MCF 10A (cell line): ENCODE measurements at regions not wholly inside any gene's neighbourhood (a gene's known extent, or its start where the extent isn't known, plus 50 kb on each side); places are given as distances from the start of the nearest gene placed in this dataset.
A peak's percentile ranks its signal among the peaks of the same experiment; 100 is the strongest.

ENCODE experiments used
- BruUV-seq: library from RNA; stranded (reverse); fragments of 400-500 nt; replicated peaks from 2 replicates; lab custom pipeline; 2021; lab: Mats Ljungman, UMichigan
- CTCF ChIA-PET: fragments of 300-600 bp; sonication (Branson Sonifier 250); formaldehyde crosslinking; extraction: SDS; loops from one replicate; lab custom pipeline; 2021; ENCODE audit warnings: antibody characterized with exemption, inconsistent platforms; lab: Yijun Ruan, JAX
- POLR2A ChIA-PET: fragments of 300-600, 350-650 bp; sonication (Branson Sonifier 250); formaldehyde crosslinking; extraction: SDS; loops from one replicate; lab custom pipeline; 2020; ENCODE audit warnings: antibody characterized with exemption, inconsistent platforms; lab: Yijun Ruan, JAX
- DNase-seq: peaks from one replicate; pipeline ENCODE4 v3.0.0-alpha.2; 2018; ENCODE audit not compliant: unreplicated experiment
- H3K27ac Mint-ChIP-seq: one replicate; pipeline ENCODE4 v1.8.0; 2022; ENCODE audit warnings: mild to moderate bottlenecking, low read depth, mixed read lengths; ENCODE audit not compliant: unreplicated experiment
- H3K27me3 Mint-ChIP-seq: one replicate; pipeline ENCODE4 v1.8.0; 2022; ENCODE audit warnings: mixed read lengths; ENCODE audit not compliant: insufficient read depth, unreplicated experiment
- H3K36me3 Mint-ChIP-seq: one replicate; pipeline ENCODE4 v1.8.0; 2022; ENCODE audit warnings: mild to moderate bottlenecking, moderate library complexity, mixed read lengths; ENCODE audit not compliant: insufficient read depth, unreplicated experiment
- H3K4me1 Mint-ChIP-seq: one replicate; pipeline ENCODE4 v1.8.0; 2022; ENCODE audit warnings: mixed read lengths; ENCODE audit not compliant: insufficient read depth, unreplicated experiment
- H3K4me3 Mint-ChIP-seq: one replicate; pipeline ENCODE4 v1.8.0; 2022; ENCODE audit warnings: mild to moderate bottlenecking, moderate library complexity, mixed read lengths; ENCODE audit not compliant: unreplicated experiment
- H3K9me3 Mint-ChIP-seq: one replicate; pipeline ENCODE4 v1.8.0; 2022; ENCODE audit warnings: mixed read lengths; ENCODE audit not compliant: unreplicated experiment
- intact Hi-C: fragments of 100-400 bp; cut with micrococcal nuclease; formaldehyde crosslinking; loops from 2 replicates; pipeline ENCODE4 v1.14.1; 2022
- TF ChIP-seq, protein P1 (sequence below): fragments of 200-600 bp; IDR thresholded peaks from one replicate; pipeline ENCODE4 v1.8.0; 2022; ENCODE audit warnings: antibody characterized with exemption, mild to moderate bottlenecking; ENCODE audit not compliant: unreplicated experiment

DNA sequence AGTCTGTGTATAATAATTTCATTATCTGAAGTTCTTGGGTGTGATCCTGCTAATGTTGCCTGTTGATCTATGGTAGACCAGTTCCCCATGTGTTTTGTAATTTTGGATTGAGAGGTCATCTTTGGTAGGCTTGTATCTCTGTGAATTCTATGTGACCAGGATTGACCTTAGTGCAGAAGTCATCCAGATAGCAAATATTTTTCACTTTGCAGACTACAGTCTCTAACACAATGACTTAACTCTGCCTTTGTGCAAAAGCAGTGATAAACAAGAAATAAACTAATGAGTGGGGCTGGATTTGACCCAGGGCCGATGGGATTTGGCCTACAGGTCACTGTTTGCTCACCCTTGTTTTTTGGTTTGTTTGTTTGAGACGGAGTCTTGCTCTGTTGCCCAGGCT is 144.6 kb upstream of the MYL2 start:
- intact Hi-C loops, result no loop called here
- DNase-seq, result no peak
- H3K36me3 Mint-ChIP-seq, result peaks cover 10% of the 10 kb centered on the region
- no peak overlapping the region for H3K4me3 Mint-ChIP-seq
- H3K27me3 Mint-ChIP-seq, result no peaks in the 10 kb centered on the region
- H3K9me3 Mint-ChIP-seq, result no peaks in the 10 kb centered on the region
- BruUV-seq, result no TSS peak
- ChIA-PET POLR2A (no interaction called here), CTCF (no interaction called here)
- H3K27ac Mint-ChIP-seq, result no peak overlapping the region
- TF ChIP-seq, protein P1, sequence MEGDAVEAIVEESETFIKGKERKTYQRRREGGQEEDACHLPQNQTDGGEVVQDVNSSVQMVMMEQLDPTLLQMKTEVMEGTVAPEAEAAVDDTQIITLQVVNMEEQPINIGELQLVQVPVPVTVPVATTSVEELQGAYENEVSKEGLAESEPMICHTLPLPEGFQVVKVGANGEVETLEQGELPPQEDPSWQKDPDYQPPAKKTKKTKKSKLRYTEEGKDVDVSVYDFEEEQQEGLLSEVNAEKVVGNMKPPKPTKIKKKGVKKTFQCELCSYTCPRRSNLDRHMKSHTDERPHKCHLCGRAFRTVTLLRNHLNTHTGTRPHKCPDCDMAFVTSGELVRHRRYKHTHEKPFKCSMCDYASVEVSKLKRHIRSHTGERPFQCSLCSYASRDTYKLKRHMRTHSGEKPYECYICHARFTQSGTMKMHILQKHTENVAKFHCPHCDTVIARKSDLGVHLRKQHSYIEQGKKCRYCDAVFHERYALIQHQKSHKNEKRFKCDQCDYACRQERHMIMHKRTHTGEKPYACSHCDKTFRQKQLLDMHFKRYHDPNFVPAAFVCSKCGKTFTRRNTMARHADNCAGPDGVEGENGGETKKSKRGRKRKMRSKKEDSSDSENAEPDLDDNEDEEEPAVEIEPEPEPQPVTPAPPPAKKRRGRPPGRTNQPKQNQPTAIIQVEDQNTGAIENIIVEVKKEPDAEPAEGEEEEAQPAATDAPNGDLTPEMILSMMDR, result no peak
- H3K4me1 Mint-ChIP-seq, result peaks cover 25% of the 10 kb centered on the region

DNA sequence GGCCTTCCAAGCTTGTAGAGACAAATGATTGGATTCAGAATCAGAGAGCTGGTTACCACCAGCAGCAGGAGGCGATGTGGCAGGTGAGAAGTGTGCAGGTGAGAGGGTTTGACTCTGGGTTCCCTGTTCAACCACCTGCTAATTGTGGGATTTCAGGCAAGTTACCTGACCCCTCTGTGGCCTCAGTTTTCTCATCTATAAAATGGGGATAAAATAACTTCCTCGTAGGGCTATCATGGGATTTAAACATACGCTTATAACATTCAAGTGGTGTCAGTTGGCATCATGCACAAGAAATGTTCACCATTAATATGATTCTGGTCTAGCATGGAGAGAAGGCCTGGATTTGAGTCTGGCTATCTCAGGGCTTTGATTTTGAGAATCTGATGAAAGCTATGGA is 143.8 kb upstream of the MYL2 start:
- H3K4me3 Mint-ChIP-seq, result peak overlapping the region; percentile 29
- ChIA-PET POLR2A (no interaction called here), CTCF (interaction anchor here (0.6 kb wide), 2 partner anchors 14 to 501 kb away, joined by 3 read pairs; no protein-coding TSS in a partner anchor)
- peaks cover 10% of the 10 kb centered on the region for H3K36me3 Mint-ChIP-seq
- TF ChIP-seq, protein P1, result no peak
- no peaks in the 10 kb centered on the region for H3K9me3 Mint-ChIP-seq
- peak overlapping the region; percentile 34 for H3K27ac Mint-ChIP-seq
- DNase-seq, result no peak
- H3K27me3 Mint-ChIP-seq, result no peaks in the 10 kb centered on the region
- intact Hi-C loops, result no loop called here
- H3K4me1 Mint-ChIP-seq, result peaks cover 25% of the 10 kb centered on the region
- BruUV-seq, result TSS peak; percentile 55

DNA sequence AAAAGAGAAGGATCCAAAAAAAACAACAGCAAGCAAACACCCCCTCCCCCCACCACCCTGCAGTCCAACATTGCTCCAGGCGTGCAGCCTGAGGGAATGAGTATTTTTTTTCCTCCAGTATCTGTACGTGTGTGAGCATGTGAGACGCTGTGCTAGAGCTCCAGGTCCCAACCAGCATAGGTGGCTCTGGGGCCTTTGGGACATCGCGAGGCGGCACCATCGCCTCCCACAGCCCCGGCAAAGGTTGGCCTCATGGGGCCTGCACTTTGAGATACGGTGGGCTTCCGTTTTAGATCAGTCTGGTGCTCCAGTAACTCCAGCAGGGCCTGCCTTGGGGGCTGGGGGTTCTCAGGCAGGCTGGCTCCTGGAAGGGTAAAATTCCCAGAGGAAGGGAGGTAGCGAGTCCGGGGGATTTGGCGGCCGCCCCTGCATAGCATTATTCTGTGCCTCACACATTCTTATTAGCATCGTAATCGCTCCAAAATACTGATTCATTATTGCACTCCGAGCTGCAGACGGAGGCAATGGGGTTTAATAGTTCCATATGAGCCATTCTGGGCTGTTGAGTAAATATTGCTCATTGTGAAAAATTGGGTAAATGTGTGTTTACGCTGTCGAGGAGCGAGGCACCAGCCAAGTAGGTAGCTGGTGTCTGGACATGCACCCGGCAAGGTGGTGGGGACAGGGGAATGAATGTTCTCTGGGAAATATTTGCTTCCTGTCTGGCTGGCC is 143.1 kb upstream of the MYL2 start:
- peaks cover 10% of the 10 kb centered on the region for H3K36me3 Mint-ChIP-seq
- H3K9me3 Mint-ChIP-seq, result no peaks in the 10 kb centered on the region
- CTCF ChIA-PET, result interaction anchor here (0.5 to 0.6 kb wide), 2 partner anchors 81 to 501 kb away, joined by 3 to 5 read pairs; no protein-coding TSS in a partner anchor
- intact Hi-C loops, result no loop called here
- H3K4me1 Mint-ChIP-seq, result peaks cover 25% of the 10 kb centered on the region
- DNase-seq, result peak; percentile 51
- BruUV-seq, result no TSS peak
- TF ChIP-seq, protein P1, result no peak
- POLR2A ChIA-PET, result interaction anchor here (0.6 kb wide), 1 partner anchor 348 kb away, joined by 3 read pairs; no protein-coding TSS in a partner anchor
- H3K27me3 Mint-ChIP-seq, result no peaks in the 10 kb centered on the region
- H3K4me3 Mint-ChIP-seq, result peak overlapping the region; percentile 29
- H3K27ac Mint-ChIP-seq, result peak overlapping the region; percentile 34

DNA sequence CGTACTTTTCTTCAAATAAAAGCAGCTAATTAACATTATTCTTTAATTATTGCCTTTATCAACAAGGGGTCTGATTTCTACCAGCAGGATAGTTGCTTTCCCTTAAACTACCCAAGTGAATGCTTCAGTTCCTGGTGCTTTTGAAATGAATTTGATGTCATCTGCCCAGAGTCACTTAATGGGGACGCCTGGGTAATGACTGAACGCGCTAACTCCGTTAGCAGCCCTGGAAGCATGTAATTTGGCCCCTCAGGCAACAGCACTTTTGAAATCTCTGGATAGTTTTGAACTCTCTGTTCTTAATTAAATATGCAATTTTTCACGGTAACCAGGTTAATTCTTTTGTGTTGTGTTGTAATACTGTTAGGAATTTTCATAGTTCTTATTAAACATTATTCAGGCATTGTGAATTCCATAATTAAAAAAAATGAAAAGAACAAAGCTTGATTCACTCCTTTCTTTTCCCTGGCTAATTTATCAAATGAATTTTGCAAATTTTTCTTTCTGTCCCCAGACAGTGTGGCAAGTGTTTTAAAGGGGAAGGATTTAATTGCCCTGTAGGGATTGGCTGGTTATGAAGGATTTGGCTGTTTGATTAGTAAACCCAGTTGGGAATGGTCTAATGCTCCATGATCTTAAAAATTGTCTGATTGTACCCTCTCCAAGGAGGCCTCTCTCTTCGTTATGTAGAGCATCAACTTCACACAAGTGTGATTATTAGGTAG is 137.5 kb upstream of the MYL2 start:
- H3K4me3 Mint-ChIP-seq, result no peak overlapping the region
- H3K27ac Mint-ChIP-seq, result peak overlapping the region; percentile 13
- no peaks in the 10 kb centered on the region for H3K36me3 Mint-ChIP-seq
- ChIA-PET CTCF (interaction anchor here (1.2 kb wide), 1 partner anchor 241 kb away, joined by 3 read pairs; no protein-coding TSS in a partner anchor), POLR2A (interaction anchor here (0.7 kb wide), 1 partner anchor 580 kb away, joined by 3 read pairs; no protein-coding TSS in a partner anchor)
- TF ChIP-seq, protein P1, result no peak
- no TSS peak for BruUV-seq
- intact Hi-C loops, result no loop called here
- no peaks in the 10 kb centered on the region for H3K9me3 Mint-ChIP-seq
- H3K27me3 Mint-ChIP-seq, result no peaks in the 10 kb centered on the region
- no peak for DNase-seq
- peaks cover 17% of the 10 kb centered on the region for H3K4me1 Mint-ChIP-seq
